GM19438 (cell line): ENCODE measurements at regions not wholly inside any gene's neighbourhood (a gene's known extent, or its start where the extent isn't known, plus 50 kb on each side); places are given as distances from the start of the nearest gene placed in this dataset.
"Not testable (repeated sequence)": the region's sequence is repeated elsewhere in the genome, so short reads cannot be mapped to it uniquely, and the experiment has no call there.

Experiments used
- ATAC-seq: cut with Tn5 transposase; IDR thresholded peaks from one replicate; pipeline ENCODE4 v1.9.1; 2021; ENCODE audit warnings: low read depth; ENCODE audit not compliant: unreplicated experiment

GRCh38 chr6:165854061-165854862 lies 191.2 kb upstream of the PDE10A start:
- ATAC-seq = no peak

- no peak for ATAC-seq
These were observed 189.6 kb upstream of the PDE10A start for GRCh38 chr6:165852676-165853075.

- ATAC-seq = peak; percentile 76
These were observed 187.5 kb upstream of the PDE10A start for GRCh38 chr6:165850434-165851019.

GRCh38 chr6:165849534-165850430 lies 186.7 kb upstream of the PDE10A start:
- ATAC-seq = no peak

GRCh38 chr6:165848086-165848426 lies 185.0 kb upstream of the PDE10A start:
- no peak for ATAC-seq

- ATAC-seq = no peak
These were observed 184.5 kb upstream of the PDE10A start for GRCh38 chr6:165847407-165848085.

- no peak for ATAC-seq
These were observed 183.3 kb upstream of the PDE10A start for GRCh38 chr6:165846123-165846966.

GRCh38 chr6:165845493-165845892 lies 182.5 kb upstream of the PDE10A start:
- ATAC-seq = no peak

GRCh38 chr6:165844801-165845364 lies 181.8 kb upstream of the PDE10A start:
- no peak for ATAC-seq

- ATAC-seq = no peak
These were observed 181.2 kb upstream of the PDE10A start for GRCh38 chr6:165844232-165844631.

GRCh38 chr6:165843568-165844113 lies 180.6 kb upstream of the PDE10A start:
- ATAC-seq = no peak

- ATAC-seq = no peak
These were observed 180.1 kb upstream of the PDE10A start for GRCh38 chr6:165843121-165843520.

- ATAC-seq = no peak
These were observed 179.4 kb upstream of the PDE10A start for GRCh38 chr6:165842281-165842936.

GRCh38 chr6:165841153-165841558 lies 178.1 kb upstream of the PDE10A start:
- ATAC-seq = no peak

GRCh38 chr6:165837948-165838745 lies 175.1 kb upstream of the PDE10A start:
- no peak for ATAC-seq

GRCh38 chr6:165836648-165837047 lies 173.6 kb upstream of the PDE10A start:
- ATAC-seq = not testable (repeated sequence)

GRCh38 chr6:165835410-165835851 lies 172.4 kb upstream of the PDE10A start:
- no peak for ATAC-seq
